GM18505 (cell line): ENCODE measurements at regions not wholly inside any gene's neighbourhood (a gene's known extent, or its start where the extent isn't known, plus 50 kb on each side); places are given as distances from the start of the nearest gene placed in this dataset.

Source experiments
- ATAC-seq: cut with Tn5 transposase; IDR thresholded peaks from one replicate; pipeline ENCODE4 v1.9.1; 2021; ENCODE audit not compliant: unreplicated experiment
- POLR2A ChIP-seq: IDR thresholded peaks from 4 replicates; pipeline ENCODE4 v1.6.1; 2011; ENCODE audit warnings: borderline replicate concordance; ENCODE audit not compliant: insufficient read depth, insufficient read length; ENCODE audit errors: extremely low read depth

DNA sequence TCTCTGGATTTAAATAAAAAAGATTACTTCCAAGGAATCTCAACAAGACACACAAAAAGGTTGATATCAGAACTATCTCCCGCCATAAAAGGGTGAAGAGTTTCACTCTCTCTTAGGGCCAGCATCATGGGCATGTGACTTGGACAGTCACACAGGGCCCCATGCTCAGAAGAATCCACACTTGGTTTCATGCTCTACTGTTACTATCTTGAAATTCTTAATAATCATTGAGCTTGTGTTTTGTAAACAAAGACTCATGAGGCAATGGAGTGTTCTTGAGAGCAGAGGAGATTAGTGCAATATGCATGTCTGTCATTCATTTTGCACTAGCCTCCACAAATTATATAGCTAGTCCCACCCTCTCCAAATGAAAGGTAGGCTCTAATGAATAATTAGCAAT lies 58.4 kb downstream of the HMHB1 start:
- no peak for TF ChIP-seq POLR2A
- ATAC-seq: no peak

- no peak for ATAC-seq
- no peak for TF ChIP-seq POLR2A
These were observed 59.1 kb downstream of the HMHB1 start for GRCh38 chr5:143870871-143871632.

GRCh38 chr5:143871672-143872071 lies 59.7 kb downstream of the HMHB1 start:
- no peak for TF ChIP-seq POLR2A
- no peak for ATAC-seq

GRCh38 chr5:143874312-143874711 lies 62.4 kb downstream of the HMHB1 start:
- TF ChIP-seq POLR2A: no peak

GRCh38 chr5:143877196-143877595 lies 65.2 kb downstream of the HMHB1 start:
- no peak for ATAC-seq
- no peak for TF ChIP-seq POLR2A

More at GRCh38 chr5:143874312-143874711, 62.4 kb downstream of the HMHB1 start:
- no peak for ATAC-seq

GRCh38 chr5:143878430-143878829 lies 66.5 kb downstream of the HMHB1 start:
- no peak for ATAC-seq
- TF ChIP-seq POLR2A: no peak

DNA sequence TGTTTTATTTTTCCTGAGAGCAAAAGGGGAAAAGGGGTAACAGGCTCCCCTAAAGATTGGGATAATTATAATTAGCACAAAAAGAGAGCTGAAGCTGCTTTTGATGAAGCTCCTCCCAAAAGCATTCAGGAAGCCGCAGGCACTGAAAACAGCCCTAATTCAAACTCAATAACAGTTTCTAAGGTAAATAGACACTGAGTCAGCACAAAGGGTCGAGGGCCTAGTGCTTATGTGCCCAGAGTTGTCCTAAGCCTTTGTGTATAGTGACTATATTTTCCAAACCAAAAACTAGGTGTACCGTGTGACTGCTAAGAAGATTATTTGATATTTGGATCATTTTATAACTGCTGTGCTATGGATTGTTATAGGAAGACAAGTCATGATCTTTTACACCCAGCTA lies 67.7 kb downstream of the HMHB1 start:
- no peak for ATAC-seq

DNA sequence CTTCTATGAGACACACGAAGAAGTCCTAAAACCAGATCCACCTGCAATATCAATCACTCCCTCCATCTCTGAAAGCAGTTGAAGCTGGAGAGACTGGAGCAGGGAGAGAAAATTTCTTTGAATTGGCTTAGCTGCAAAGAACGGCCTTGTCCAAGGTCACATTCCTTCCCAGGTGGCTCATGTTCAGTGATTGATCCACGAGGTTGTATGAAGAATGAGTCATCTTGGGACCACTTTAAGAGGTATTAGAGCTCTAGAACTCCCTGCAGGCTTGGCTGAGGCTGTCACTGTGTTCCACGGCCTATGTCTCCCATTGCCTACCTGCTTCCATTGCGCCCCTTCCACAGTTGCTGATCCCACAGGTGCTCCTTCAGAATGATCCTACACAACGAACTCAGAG lies 68.2 kb downstream of the HMHB1 start:
- ATAC-seq: no peak
- no peak for TF ChIP-seq POLR2A

More for the DNA sequence above, 67.7 kb downstream of the HMHB1 start:
- no peak for TF ChIP-seq POLR2A

DNA sequence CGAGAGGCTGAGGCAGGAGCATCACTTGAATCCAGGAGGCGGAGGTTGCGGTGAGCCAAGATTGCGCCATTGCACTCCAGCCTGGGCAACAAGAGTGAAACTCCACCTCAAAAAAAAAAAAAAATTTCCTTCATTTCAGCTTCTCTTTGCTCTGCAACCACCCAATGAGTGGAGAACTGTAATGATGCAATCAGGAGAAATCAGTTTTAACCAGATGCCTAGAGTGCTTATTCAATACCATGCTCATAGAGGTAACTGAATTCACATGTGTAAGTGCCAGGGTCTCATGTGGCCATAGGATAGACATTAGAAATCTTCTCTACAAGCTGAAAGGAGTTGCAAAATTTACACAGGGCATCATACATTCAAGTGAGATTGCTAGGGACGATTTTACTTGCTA lies 70.6 kb downstream of the HMHB1 start:
- no peak for TF ChIP-seq POLR2A

DNA sequence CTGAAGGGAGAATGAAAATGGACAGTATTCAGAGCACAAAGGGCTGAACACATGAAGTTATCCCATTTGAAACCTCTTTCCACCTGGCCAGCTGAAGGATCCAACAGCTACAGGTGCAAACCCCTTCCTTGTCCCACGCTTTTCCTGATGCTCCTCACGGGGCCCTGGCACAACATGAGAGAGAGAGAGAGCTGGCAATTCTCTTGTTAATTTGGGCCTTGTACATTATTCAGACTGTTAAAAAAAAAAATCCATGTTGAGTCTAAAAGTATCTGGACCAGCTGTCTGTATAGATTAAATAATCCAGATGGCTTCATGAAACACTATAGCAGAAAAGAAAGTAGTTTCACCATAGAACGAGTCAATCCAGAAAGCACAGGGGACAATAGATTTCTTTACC lies 74.1 kb downstream of the HMHB1 start:
- no peak for ATAC-seq
- no peak for TF ChIP-seq POLR2A

More for the DNA sequence above, 70.6 kb downstream of the HMHB1 start:
- ATAC-seq: no peak

DNA sequence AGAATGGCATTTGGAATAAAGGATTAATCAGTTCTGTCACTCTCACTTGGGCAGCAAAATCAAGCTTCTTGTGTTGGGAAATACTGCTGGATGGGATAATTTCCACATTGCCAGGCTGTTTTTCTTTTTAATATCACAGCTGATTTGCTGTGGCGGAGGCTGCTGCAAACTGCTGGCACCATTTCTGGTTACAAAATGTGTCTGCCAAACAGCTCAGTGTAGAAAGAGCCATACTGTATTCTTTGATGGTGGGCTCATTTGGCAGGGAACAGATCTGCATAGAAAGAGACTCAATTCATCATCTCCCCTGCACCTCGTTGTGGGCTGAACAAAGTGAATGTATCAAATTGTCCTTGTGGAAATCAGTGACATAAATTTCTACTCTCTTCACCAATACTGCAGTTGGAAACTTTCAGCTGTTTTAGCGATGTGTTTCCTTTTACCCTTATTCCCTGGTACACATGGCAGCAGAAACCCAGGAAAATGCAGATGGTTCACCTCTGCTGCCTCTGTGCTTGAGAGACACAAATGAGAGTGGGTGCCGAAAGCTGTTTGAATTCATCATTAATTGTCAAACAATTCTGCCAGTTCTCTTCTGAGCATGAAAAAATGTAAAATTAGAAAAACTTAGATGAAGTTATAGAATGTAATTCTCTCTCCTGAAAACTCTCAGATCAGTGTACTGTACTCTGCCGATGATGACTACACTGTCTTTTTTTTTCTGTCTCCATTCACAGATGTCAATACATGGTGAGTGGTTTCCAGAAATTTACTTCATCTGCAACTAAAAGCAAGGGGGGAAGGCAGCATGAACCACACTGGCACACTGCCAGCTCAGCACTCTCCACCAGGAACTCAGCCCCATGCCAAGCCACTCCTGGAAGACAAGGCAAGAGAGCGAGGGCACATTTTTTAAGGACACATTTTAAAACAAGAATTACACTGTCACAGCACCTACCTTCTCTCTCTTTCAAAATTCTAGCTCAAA lies 75.0 kb downstream of the HMHB1 start:
- TF ChIP-seq POLR2A: no peak
- no peak for ATAC-seq

DNA sequence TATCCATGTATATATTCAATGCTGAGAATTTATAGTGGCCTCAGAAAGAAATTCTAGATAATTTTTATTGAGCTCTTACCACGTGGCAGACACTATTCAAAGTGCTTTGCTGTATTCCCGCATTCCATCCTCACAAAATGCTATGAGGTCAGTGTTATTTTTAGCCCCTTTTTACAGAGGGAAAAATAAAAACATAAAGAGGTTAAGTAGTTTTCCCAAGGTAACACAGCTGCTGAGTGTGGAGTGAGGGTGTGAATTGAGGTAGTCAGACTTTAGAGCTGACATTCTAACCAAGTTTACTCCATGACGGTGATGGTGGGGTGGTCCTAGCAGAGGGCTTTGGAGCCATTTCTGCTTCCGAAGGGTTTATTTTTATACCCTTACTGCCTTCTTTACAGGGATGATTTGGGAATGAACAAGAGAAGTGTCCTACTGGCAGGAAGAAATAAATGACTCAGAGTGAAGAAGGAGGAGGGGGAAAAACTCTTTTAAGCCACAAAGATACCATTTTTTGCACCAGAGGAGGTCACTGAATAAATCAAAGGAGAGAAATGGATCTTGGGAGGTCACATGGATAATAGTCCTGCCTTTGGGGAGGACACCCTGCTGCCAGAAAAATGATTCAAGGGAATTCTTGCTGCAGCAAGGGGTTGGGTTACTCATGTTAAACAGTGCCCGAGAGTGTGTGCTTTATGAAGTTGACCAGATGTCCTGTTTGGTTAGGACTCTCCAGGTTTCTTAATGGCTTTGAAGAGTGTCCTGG lies 76.1 kb downstream of the HMHB1 start:
- no peak for ATAC-seq
- no peak for TF ChIP-seq POLR2A

DNA sequence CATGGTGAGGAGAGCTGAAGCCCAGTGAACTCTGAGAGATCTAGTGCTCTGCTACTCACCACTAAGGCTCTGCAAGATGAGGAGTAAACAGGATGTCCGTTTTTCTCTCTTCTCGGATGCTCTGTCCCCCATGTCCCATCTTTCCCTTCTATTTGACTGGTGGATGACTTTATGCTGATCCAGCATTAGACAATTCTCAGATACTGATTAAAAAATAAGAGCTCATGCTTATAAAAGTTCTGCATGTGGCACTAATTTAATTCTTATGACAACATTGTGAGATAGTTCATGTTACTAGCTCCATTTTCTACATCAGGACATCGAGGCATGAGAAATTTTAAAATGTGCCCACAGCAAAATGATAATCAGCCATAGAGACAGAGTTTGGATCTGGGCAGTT lies 77.0 kb downstream of the HMHB1 start:
- ATAC-seq: no peak
- TF ChIP-seq POLR2A: no peak
